ENCODE measurements at regions not wholly inside any gene's neighbourhood (a gene's known extent, or its start where the extent isn't known, plus 50 kb on each side); places are given as distances from the start of the nearest gene placed in this dataset.

GRCh38 chr18:48488388-48488850, 50.4 kb upstream of the CTIF start:
- DNase-seq (ENCODE audit: low spot score): peak; percentile 83

GRCh38 chr18:48486754-48487153, 52.1 kb upstream of the CTIF start:
- no peak for DNase-seq (ENCODE audit: low spot score)

GRCh38 chr18:48485828-48486405, 52.9 kb upstream of the CTIF start:
- DNase-seq (ENCODE audit: low spot score): no peak

- DNase-seq (ENCODE audit: low spot score): no peak
These were observed 57.7 kb upstream of the CTIF start for GRCh38 chr18:48481092-48481491.

- no peak for DNase-seq (ENCODE audit: low spot score)
These were observed 59.3 kb upstream of the CTIF start for GRCh38 chr18:48479531-48479930.

GRCh38 chr18:48477348-48477747, 61.5 kb upstream of the CTIF start:
- DNase-seq (ENCODE audit: low spot score): no peak

- DNase-seq (ENCODE audit: low spot score): no peak
These were observed 62.3 kb upstream of the CTIF start for GRCh38 chr18:48476550-48476917.

- peak; percentile 68 for DNase-seq (ENCODE audit: low spot score)
These were observed 62.9 kb upstream of the CTIF start for GRCh38 chr18:48475635-48476549.

- DNase-seq (ENCODE audit: low spot score): no peak
These were observed 64.6 kb upstream of the ZBTB7C start for GRCh38 chr18:48473816-48474215.

- DNase-seq (ENCODE audit: low spot score): no peak
These were observed 63.4 kb upstream of the ZBTB7C start for GRCh38 chr18:48472610-48473009.

- DNase-seq (ENCODE audit: low spot score): no peak
These were observed 61.4 kb upstream of the ZBTB7C start for GRCh38 chr18:48470484-48471180.

GRCh38 chr18:48468151-48468550, 59.0 kb upstream of the ZBTB7C start:
- DNase-seq (ENCODE audit: low spot score): no peak

GRCh38 chr18:48467231-48467630, 58.0 kb upstream of the ZBTB7C start:
- no peak for DNase-seq (ENCODE audit: low spot score)

- no peak for DNase-seq (ENCODE audit: low spot score)
These were observed 53.3 kb upstream of the ZBTB7C start for GRCh38 chr18:48462510-48462909.

- peak; percentile 67 for DNase-seq (ENCODE audit: low spot score)
These were observed 51.9 kb upstream of the ZBTB7C start for GRCh38 chr18:48460929-48461583.

GRCh38 chr18:48459465-48459864, 50.3 kb upstream of the ZBTB7C start:
- DNase-seq (ENCODE audit: low spot score): no peak

- DNase-seq (ENCODE audit: low spot score): no peak
These were observed 49.8 kb upstream of the ZBTB7C start for GRCh38 chr18:48459016-48459415.

Measured in LoVo (cell line).